GM12892 (cell line): ENCODE measurements at regions not wholly inside any gene's neighbourhood (a gene's known extent, or its start where the extent isn't known, plus 50 kb on each side); places are given as distances from the start of the nearest gene placed in this dataset.

Source experiments
- POLR2AphosphoS5 ChIP-seq: IDR thresholded peaks from 2 replicates; pipeline ENCODE4 v1.6.1; 2011; ENCODE audit warnings: low read depth, low read length, control low read depth
- TAF1 ChIP-seq: IDR thresholded peaks from 2 replicates; pipeline ENCODE4 v1.6.1; 2011; ENCODE audit warnings: low read depth, mild to moderate bottlenecking, control low read depth, low read length, borderline replicate concordance

DNA sequence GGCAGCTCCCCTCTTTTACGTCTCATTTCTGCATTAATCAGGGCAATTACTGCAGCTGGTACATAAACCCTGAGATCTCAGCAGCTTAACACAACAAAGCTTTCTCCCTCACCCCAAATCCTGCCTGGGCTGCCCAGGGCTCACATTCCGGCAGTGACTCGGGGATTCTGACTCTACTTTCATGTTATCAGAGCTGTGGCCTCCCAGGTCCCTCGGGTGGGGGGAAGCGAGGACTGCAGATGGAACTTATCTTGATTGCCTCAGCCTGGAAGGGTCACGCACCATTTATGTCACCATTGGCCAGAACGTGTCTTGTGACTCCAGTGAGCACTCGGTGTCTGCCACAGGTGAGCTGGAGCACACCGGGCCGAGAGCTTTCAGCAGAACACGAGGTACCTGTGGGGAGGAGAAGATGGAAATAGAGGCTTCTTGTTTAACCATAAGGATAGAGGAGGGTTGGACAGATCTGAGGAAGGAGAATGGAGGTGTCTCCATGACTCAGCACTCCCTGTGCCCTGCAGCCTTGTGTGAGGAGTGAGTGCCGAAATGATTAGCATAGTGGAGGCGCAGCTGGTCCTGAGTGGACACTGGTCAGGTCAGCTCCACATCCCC, 88.5 kb upstream of the EXOC2 start:
- TF ChIP-seq TAF1 (no peak), POLR2AphosphoS5 (no peak)
